GM23338 (cell line): ENCODE measurements at regions not wholly inside any gene's neighbourhood (a gene's known extent, or its start where the extent isn't known, plus 50 kb on each side); places are given as distances from the start of the nearest gene placed in this dataset.

Experiments used
- CREB1 ChIP-seq: fragments of 250-450 bp; sonication (Bioruptor Pico); IDR thresholded peaks from 2 replicates; pipeline ENCODE4 v1.5.0; 2020; ENCODE audit warnings: low read depth, mild to moderate bottlenecking, moderate library complexity
- ETS1 ChIP-seq: IDR thresholded peaks from 2 replicates; pipeline ENCODE4 v1.6.1; 2016; ENCODE audit warnings: antibody characterized with exemption
- ZNF331 ChIP-seq: fragments of 250-450 bp; sonication (Bioruptor Pico); IDR thresholded peaks from 2 replicates; pipeline ENCODE4 v1.5.0; 2020; ENCODE audit warnings: low read depth, mild to moderate bottlenecking, moderate library complexity

DNA sequence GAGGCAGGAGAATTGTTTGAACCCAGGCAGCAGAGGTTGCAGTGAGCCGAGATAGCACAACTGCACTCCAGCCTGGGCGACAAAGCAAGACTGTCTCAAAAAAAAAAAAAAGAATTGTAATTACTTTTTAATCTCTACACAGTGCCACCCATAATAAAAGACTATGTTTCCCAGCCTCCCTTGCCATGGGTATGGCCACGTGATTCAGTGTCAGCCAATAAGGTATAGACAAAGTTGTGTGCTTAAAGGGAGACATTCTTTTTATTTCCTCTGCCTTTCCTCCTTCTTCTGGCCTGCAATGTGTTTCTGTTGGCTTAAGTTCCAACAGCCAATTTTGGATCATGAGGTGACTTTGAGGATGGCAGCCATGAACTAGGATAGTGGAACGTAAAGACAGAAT lies 406.9 kb downstream of the LNPK start:
- no peak for TF ChIP-seq ETS1
- no peak for TF ChIP-seq CREB1 (CRISPR knock-in tag)
- TF ChIP-seq ZNF331 (CRISPR knock-in tag) = no peak
